LNCaP clone FGC (cell line): ENCODE measurements at regions not wholly inside any gene's neighbourhood (a gene's known extent, or its start where the extent isn't known, plus 50 kb on each side); places are given as distances from the start of the nearest gene placed in this dataset.
"Not testable (repeated sequence)": the region's sequence is repeated elsewhere in the genome, so short reads cannot be mapped to it uniquely, and the experiment has no call there.

Experiments
- DNase-seq: peaks from one replicate; pipeline ENCODE4 v3.0.0-alpha.2; 2011; ENCODE audit warnings: low read depth
- H3K4me3 ChIP-seq: 2 replicates; pipeline ENCODE4 v1.5.1; 2011; ENCODE audit warnings: mild to moderate bottlenecking, low read depth, low read length, control low read depth
- CTCF ChIP-seq: IDR thresholded peaks from 2 replicates; pipeline ENCODE4 v1.5.1; 2012; ENCODE audit warnings: mild to moderate bottlenecking; ENCODE audit not compliant: control insufficient read depth, insufficient read depth; ENCODE audit errors: extremely low read depth

GRCh38 chr10:36780158-36780557 is 345.2 kb upstream of the ANKRD30A start:
- H3K4me3 ChIP-seq: no peak overlapping the region
- DNase-seq: no peak
- no peak for TF ChIP-seq CTCF

- TF ChIP-seq CTCF: peak; percentile 76
- no peak for DNase-seq
- H3K4me3 ChIP-seq: no peak overlapping the region
Measured at GRCh38 chr10:36779238-36779846, 346.1 kb upstream of the ANKRD30A start.

GRCh38 chr10:36778651-36779050 is 346.7 kb upstream of the ANKRD30A start:
- TF ChIP-seq CTCF: no peak
- DNase-seq: no peak
- no peak overlapping the region for H3K4me3 ChIP-seq

- no peak overlapping the region for H3K4me3 ChIP-seq
- no peak for DNase-seq
- TF ChIP-seq CTCF: no peak
Measured at GRCh38 chr10:36773652-36774051, 351.7 kb upstream of the ANKRD30A start.

GRCh38 chr10:36771725-36772124 is 353.7 kb upstream of the ANKRD30A start:
- H3K4me3 ChIP-seq: no peak overlapping the region
- no peak for DNase-seq
- no peak for TF ChIP-seq CTCF

- H3K4me3 ChIP-seq, DNase-seq: not testable (repeated sequence)
Measured at GRCh38 chr10:36769741-36770140, 355.7 kb upstream of the ANKRD30A start.

GRCh38 chr10:36766940-36767339 is 358.5 kb upstream of the ANKRD30A start:
- no peak for DNase-seq
- H3K4me3 ChIP-seq: no peak overlapping the region
- TF ChIP-seq CTCF: no peak
